Transverse colon (tissue), 4 donors: ENCODE measurements at regions not wholly inside any gene's neighbourhood (a gene's known extent, or its start where the extent isn't known, plus 50 kb on each side); places are given as distances from the start of the nearest gene placed in this dataset.
"Not testable (repeated sequence)": the region's sequence is repeated elsewhere in the genome, so short reads cannot be mapped to it uniquely, and the experiment has no call there.

Experiments used
- DNase-seq: peaks from one replicate; pipeline ENCODE4 v3.0.0-alpha.2; 2019
- H3K27ac ChIP-seq, 4 donors: fragments of 200-600 bp; sonication (generic); 2 replicates each; pipeline ENCODE4 v1.5.1; 2016 to 2018; ENCODE audit warnings: inconsistent platforms in 4 of 4
- H3K27me3 ChIP-seq: fragments of 200-600 bp; sonication (generic); 2 replicates; pipeline ENCODE4 v1.5.1; 2017; ENCODE audit warnings: inconsistent platforms
- H3K36me3 ChIP-seq, 4 donors: fragments of 200-600 bp; sonication (generic); 2 replicates each; pipeline ENCODE4 v1.5.1; 2017 to 2019; ENCODE audit warnings: inconsistent platforms in 4 of 4
- H3K4me1 ChIP-seq, 4 donors: fragments of 200-600 bp; sonication (generic); 2 replicates each; pipeline ENCODE4 v1.5.1; 2017 to 2020; ENCODE audit warnings: inconsistent platforms in 4 of 4
- H3K4me3 ChIP-seq, 4 donors: fragments of 200-600 bp; sonication (generic); 1 replicate in 1 of 4; 2 replicates in 3 of 4; pipeline versions ENCODE4 v1.5.1 to v1.6.1; 2017 to 2019; ENCODE audit warnings: inconsistent platforms in 4 of 4
- H3K9me3 ChIP-seq, 2 donors: fragments of 200-600 bp; sonication (generic); 2 replicates each; pipeline ENCODE4 v1.5.1; 2017 to 2019; ENCODE audit warnings: inconsistent platforms in 2 of 2
- EP300 ChIP-seq: sonication (generic); formaldehyde crosslinking; IDR thresholded peaks from one replicate; pipeline ENCODE4 v1.6.1; 2017; ENCODE audit warnings: antibody characterized with exemption, low read depth
- POLR2A ChIP-seq: fragments of 450-650 bp; IDR thresholded peaks from one replicate; pipeline ENCODE4 v1.6.1; 2016; ENCODE audit warnings: antibody characterized with exemption, mild to moderate bottlenecking, moderate library complexity
- POLR2AphosphoS5 ChIP-seq, 3 donors: sonication (generic); formaldehyde crosslinking; IDR thresholded peaks; one replicate each; pipeline ENCODE4 v1.6.1; 2016; ENCODE audit warnings: antibody characterized with exemption in 3 of 3
- WGBS, 2 donors: methylation state at CpG; one replicate each; pipeline ENCODE4 v1.1.5; 2018; ENCODE audit warnings: low coverage in 1 of 2; 5-methylcytosine and 5-hydroxymethylcytosine counted together
- in situ Hi-C, 4 donors: fragments of 200-750 bp; cut with MboI; loops; one replicate each; pipeline versions ENCODE4 v1.15.0 to v1.15.1; 2017; ENCODE audit warnings: low sequenced_read_pairs in 3 of 4, low pct_ligation_motif_present in 1 of 4, low pct_unique_long_range_greater_than_20kb in 1 of 4
- intact Hi-C: fragments of 100-400 bp; cut with DNase I; formaldehyde crosslinking; loops from one replicate; pipeline ENCODE4 v1.15.1; 2023; ENCODE audit warnings: low total_unique reads
- TF ChIP-seq, protein P1 (sequence below), 5 experiments: fragments of 200-600 bp in 3 of 5; fragments of 450-650 bp in 2 of 5; sonication (generic) in 3 of 5; IDR thresholded peaks; 1 replicate in 2 of 5; 2 replicates in 3 of 5; pipeline ENCODE4 v1.5.1; 2016 to 2017; ENCODE audit warnings: antibody characterized with exemption in 5 of 5, inconsistent platforms in 3 of 5, mild to moderate bottlenecking in 2 of 5, moderate library complexity in 1 of 5

DNA sequence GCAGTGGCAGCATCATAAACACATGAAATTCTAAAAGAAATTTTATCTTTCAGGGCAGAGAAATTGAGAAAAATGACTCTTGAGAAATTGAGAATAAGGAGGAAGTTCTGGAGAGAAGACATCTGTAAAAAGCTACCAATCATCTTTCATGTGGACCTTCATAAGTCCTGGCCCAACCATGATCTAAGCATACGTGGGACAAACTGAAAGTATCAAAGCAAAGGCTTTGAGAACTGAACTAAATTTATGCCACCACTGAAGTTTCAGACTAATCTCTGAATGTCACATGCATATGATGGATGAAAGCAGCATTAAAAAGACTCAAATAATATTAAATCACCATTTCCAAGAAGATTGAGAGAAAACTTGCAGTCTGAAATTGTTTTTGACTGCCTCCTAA lies 1502.8 kb upstream of the LRRTM3 start:
- no peak overlapping the region for H3K27ac ChIP-seq
- in situ Hi-C loops: no loop called here
- no peaks in the 10 kb centered on the region for H3K4me1 ChIP-seq
- TF ChIP-seq POLR2A: no peak
- no peak for TF ChIP-seq EP300
- TF ChIP-seq, protein P1, sequence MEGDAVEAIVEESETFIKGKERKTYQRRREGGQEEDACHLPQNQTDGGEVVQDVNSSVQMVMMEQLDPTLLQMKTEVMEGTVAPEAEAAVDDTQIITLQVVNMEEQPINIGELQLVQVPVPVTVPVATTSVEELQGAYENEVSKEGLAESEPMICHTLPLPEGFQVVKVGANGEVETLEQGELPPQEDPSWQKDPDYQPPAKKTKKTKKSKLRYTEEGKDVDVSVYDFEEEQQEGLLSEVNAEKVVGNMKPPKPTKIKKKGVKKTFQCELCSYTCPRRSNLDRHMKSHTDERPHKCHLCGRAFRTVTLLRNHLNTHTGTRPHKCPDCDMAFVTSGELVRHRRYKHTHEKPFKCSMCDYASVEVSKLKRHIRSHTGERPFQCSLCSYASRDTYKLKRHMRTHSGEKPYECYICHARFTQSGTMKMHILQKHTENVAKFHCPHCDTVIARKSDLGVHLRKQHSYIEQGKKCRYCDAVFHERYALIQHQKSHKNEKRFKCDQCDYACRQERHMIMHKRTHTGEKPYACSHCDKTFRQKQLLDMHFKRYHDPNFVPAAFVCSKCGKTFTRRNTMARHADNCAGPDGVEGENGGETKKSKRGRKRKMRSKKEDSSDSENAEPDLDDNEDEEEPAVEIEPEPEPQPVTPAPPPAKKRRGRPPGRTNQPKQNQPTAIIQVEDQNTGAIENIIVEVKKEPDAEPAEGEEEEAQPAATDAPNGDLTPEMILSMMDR (IDR thresholded peaks at IDR 0.05): no peak
- no peak for TF ChIP-seq POLR2AphosphoS5 (IDR thresholded peaks at IDR 0.05)
- no peaks in the 10 kb centered on the region for H3K36me3 ChIP-seq
- intact Hi-C loops: no loop called here
- H3K27me3 ChIP-seq: no peaks in the 10 kb centered on the region
- H3K9me3 ChIP-seq: no peaks in the 10 kb centered on the region
- no peak overlapping the region for H3K4me3 ChIP-seq
- no peak for DNase-seq
- 50 to 77% methylated on average over 1 of the region's 1 CpG for WGBS, 2 donors

GRCh38 chr10:65429381-65429780 lies 1496.5 kb upstream of the LRRTM3 start:
- H3K27me3 ChIP-seq, H3K4me3 ChIP-seq, H3K36me3 ChIP-seq, H3K9me3 ChIP-seq, H3K27ac ChIP-seq, intact Hi-C loops, DNase-seq, H3K4me1 ChIP-seq, in situ Hi-C loops: not testable (repeated sequence)
- WGBS, 2 donors: 97% methylated on average over 9 of the region's 30 CpGs; no CpG with 5 or more reads in 1 of the 2 donors

- no peak for DNase-seq
- in situ Hi-C loops: no loop called here
- Histone ChIP-seq H3K36me3 (no peaks in the 10 kb centered on the region), H3K4me3 (no peak overlapping the region), H3K9me3 (no peaks in the 10 kb centered on the region), H3K27me3 (no peaks in the 10 kb centered on the region), H3K4me1 (no peaks in the 10 kb centered on the region), H3K27ac (no peak overlapping the region)
- intact Hi-C loops: no loop called here
- WGBS, 2 donors: 34% methylated on average over 2 of the region's 2 CpGs; no CpG with 5 or more reads in 1 of the 2 donors
- TF ChIP-seq POLR2A (no peak), EP300 (no peak), POLR2AphosphoS5 (IDR thresholded peaks at IDR 0.05) (no peak)
- TF ChIP-seq, protein P1 (IDR thresholded peaks at IDR 0.05): no peak
Observed at GRCh38 chr10:65430979-65431378, 1494.9 kb upstream of the LRRTM3 start.

GRCh38 chr10:65470986-65471385 lies 1454.8 kb upstream of the LRRTM3 start:
- no peaks in the 10 kb centered on the region for H3K4me1 ChIP-seq
- no peaks in the 10 kb centered on the region for H3K9me3 ChIP-seq
- TF ChIP-seq, protein P1 (IDR thresholded peaks at IDR 0.05): no peak
- TF ChIP-seq EP300: no peak
- no peak for TF ChIP-seq POLR2A
- no peak for TF ChIP-seq POLR2AphosphoS5 (IDR thresholded peaks at IDR 0.05)
- no peak overlapping the region for H3K4me3 ChIP-seq
- intact Hi-C loops: no loop called here
- H3K27ac ChIP-seq: no peak overlapping the region
- in situ Hi-C loops: no loop called here
- H3K36me3 ChIP-seq: no peaks in the 10 kb centered on the region
- no peaks in the 10 kb centered on the region for H3K27me3 ChIP-seq
- no peak for DNase-seq

GRCh38 chr10:65482848-65483247 lies 1443.0 kb upstream of the LRRTM3 start:
- Histone ChIP-seq H3K4me3 (no peak overlapping the region), H3K27me3 (no peaks in the 10 kb centered on the region), H3K27ac (no peak overlapping the region), H3K4me1 (no peaks in the 10 kb centered on the region), H3K36me3 (no peaks in the 10 kb centered on the region), H3K9me3 (no peaks in the 10 kb centered on the region)
- TF ChIP-seq EP300 (no peak), POLR2AphosphoS5 (IDR thresholded peaks at IDR 0.05) (no peak), POLR2A (no peak)
- TF ChIP-seq, protein P1 (IDR thresholded peaks at IDR 0.05): no peak
- in situ Hi-C loops: no loop called here
- WGBS, 2 donors: 84 to 96% methylated on average over 2 of the region's 2 CpGs
- DNase-seq: no peak
- intact Hi-C loops: no loop called here
